Keratinocyte (primary cell): ENCODE measurements at regions not wholly inside any gene's neighbourhood (a gene's known extent, or its start where the extent isn't known, plus 50 kb on each side); places are given as distances from the start of the nearest gene placed in this dataset.

Source experiments
- DNase-seq: peaks from one replicate; pipeline ENCODE4 v3.0.0-alpha.2; 2011; ENCODE audit warnings: low read depth, missing footprints, low spot score
- FAIRE-seq: peaks from 2 replicates; lab custom pipeline; 2011; peaks lifted over from hg19 to GRCh38; lab: Jason Lieb, UNC
- H2AFZ ChIP-seq: 2 replicates; pipeline ENCODE4 v1.6.0; 2012; ENCODE audit warnings: low read length, control low read depth, inconsistent platforms; ENCODE audit not compliant: control insufficient read depth
- H3K27ac ChIP-seq: 2 replicates; pipeline ENCODE4 v1.5.1; 2011; ENCODE audit warnings: low read length; ENCODE audit not compliant: control insufficient read depth, insufficient read depth
- H3K27me3 ChIP-seq: 3 replicates; pipeline ENCODE4 v1.6.0; 2011; ENCODE audit warnings: low read length; ENCODE audit not compliant: control insufficient read depth, insufficient read depth; ENCODE audit errors: extremely low read depth
- H3K36me3 ChIP-seq, 2 experiments: 2 replicates in 1 of 2; 3 replicates in 1 of 2; pipeline ENCODE4 v1.5.1; 2011; ENCODE audit warnings: low read length in 2 of 2, mild to moderate bottlenecking in 1 of 2; ENCODE audit not compliant: control insufficient read depth in 2 of 2, insufficient read depth in 2 of 2; ENCODE audit errors: extremely low read depth in 1 of 2
- H3K4me1 ChIP-seq: 3 replicates; pipeline ENCODE4 v1.5.1; 2011; ENCODE audit warnings: low read length; ENCODE audit not compliant: control insufficient read depth, insufficient read depth; ENCODE audit errors: extremely low read depth
- H3K4me2 ChIP-seq: 3 replicates; pipeline ENCODE4 v1.6.0; 2011; ENCODE audit warnings: low read depth, low read length; ENCODE audit not compliant: control insufficient read depth, insufficient read depth; ENCODE audit errors: extremely low read depth
- H3K4me3 ChIP-seq, 3 experiments: fragments of 200-600 bp in 1 of 3; sonication (generic) in 1 of 3; 2 replicates in 2 of 3; 3 replicates in 1 of 3; pipeline ENCODE4 v1.5.1; 2011 to 2016; ENCODE audit warnings: low read length in 3 of 3, mild to moderate bottlenecking in 3 of 3, control low read depth in 2 of 3, inconsistent platforms in 1 of 3, low read depth in 1 of 3, mixed read lengths in 1 of 3, mixed run types in 1 of 3, moderate library complexity in 1 of 3; ENCODE audit not compliant: control insufficient read depth in 2 of 3, insufficient read depth in 2 of 3; ENCODE audit errors: extremely low read depth in 1 of 3
- H3K79me2 ChIP-seq: 2 replicates; pipeline ENCODE4 v1.6.0; 2012; ENCODE audit warnings: low read length; ENCODE audit not compliant: control insufficient read depth, insufficient read depth
- H3K9ac ChIP-seq: 3 replicates; pipeline ENCODE4 v1.6.0; 2011; ENCODE audit warnings: low read length; ENCODE audit not compliant: control insufficient read depth, insufficient read depth; ENCODE audit errors: extremely low read depth
- H3K9me1 ChIP-seq: 3 replicates; pipeline ENCODE4 v1.6.0; 2011; ENCODE audit warnings: low read length; ENCODE audit not compliant: control insufficient read depth, insufficient read depth; ENCODE audit errors: extremely low read depth
- H3K9me3 ChIP-seq: 2 replicates; pipeline ENCODE4 v1.5.1; 2012; ENCODE audit warnings: low read depth, low read length; ENCODE audit not compliant: control insufficient read depth
- H4K20me1 ChIP-seq: 3 replicates; pipeline ENCODE4 v1.6.0; 2011; ENCODE audit warnings: low read length; ENCODE audit not compliant: control insufficient read depth, insufficient read depth; ENCODE audit errors: extremely low read depth
- EZH2 ChIP-seq: IDR thresholded peaks from one replicate; pipeline ENCODE4 v1.6.1; 2012; ENCODE audit warnings: inconsistent platforms, mild to moderate bottlenecking, low read length, moderate library complexity
- dilution Hi-C: fragments of 300-500 bp; cut with MboI; formaldehyde crosslinking; loops from one replicate; pipeline ENCODE4 v1.7.0; 2020; ENCODE audit warnings: low sequenced_read_pairs; ENCODE audit not compliant: extremely low pct_ligation_motif_present
- TF ChIP-seq, protein P1 (sequence below), 3 experiments: IDR thresholded peaks in 1 of 3; conservative IDR thresholded peaks in 1 of 3; optimal IDR thresholded peaks in 1 of 3; 2 replicates in 2 of 3; 3 replicates in 1 of 3; pipeline versions ENCODE3 to v1.5.1; 2011; ENCODE audit warnings: low read length in 3 of 3, mild to moderate bottlenecking in 3 of 3, moderate library complexity in 2 of 3, control low read depth in 1 of 3, inconsistent platforms in 1 of 3; ENCODE audit not compliant: insufficient read depth in 2 of 3; ENCODE audit errors: extremely low read depth in 1 of 3

DNA sequence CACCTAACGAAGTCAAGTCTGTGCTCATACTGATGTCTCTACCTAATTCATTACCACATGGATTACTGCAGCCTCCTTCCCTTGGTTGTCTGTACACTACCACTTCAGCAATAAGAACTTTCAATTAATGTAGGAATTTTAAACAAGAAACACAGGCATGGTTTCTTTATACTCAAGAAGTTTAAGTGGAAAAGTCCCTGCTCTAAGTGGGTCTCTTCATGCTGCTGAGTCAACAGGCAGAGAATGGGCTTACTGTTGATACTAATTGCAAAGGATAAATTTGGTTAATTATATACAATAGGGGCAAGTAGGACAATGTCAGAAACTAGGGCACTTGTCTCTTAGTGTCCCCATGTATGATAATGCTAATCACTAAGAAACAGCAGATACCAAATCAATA is 392.6 kb downstream of the DSEL start:
- Histone ChIP-seq H3K9me3 (no peaks in the 10 kb centered on the region), H3K27me3 (no peaks in the 10 kb centered on the region), H2AFZ (no peak overlapping the region), H3K36me3 (no peaks in the 10 kb centered on the region), H3K9ac (no peak overlapping the region), H3K4me1 (no peaks in the 10 kb centered on the region), H3K4me3 (no peak overlapping the region), H3K9me1 (no peaks in the 10 kb centered on the region), H3K79me2 (no peaks in the 10 kb centered on the region), H3K27ac (no peak overlapping the region), H3K4me2 (no peak overlapping the region), H4K20me1 (no peaks in the 10 kb centered on the region)
- DNase-seq (no peak), FAIRE-seq (no peak)
- TF ChIP-seq, protein P1, sequence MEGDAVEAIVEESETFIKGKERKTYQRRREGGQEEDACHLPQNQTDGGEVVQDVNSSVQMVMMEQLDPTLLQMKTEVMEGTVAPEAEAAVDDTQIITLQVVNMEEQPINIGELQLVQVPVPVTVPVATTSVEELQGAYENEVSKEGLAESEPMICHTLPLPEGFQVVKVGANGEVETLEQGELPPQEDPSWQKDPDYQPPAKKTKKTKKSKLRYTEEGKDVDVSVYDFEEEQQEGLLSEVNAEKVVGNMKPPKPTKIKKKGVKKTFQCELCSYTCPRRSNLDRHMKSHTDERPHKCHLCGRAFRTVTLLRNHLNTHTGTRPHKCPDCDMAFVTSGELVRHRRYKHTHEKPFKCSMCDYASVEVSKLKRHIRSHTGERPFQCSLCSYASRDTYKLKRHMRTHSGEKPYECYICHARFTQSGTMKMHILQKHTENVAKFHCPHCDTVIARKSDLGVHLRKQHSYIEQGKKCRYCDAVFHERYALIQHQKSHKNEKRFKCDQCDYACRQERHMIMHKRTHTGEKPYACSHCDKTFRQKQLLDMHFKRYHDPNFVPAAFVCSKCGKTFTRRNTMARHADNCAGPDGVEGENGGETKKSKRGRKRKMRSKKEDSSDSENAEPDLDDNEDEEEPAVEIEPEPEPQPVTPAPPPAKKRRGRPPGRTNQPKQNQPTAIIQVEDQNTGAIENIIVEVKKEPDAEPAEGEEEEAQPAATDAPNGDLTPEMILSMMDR (optimal IDR thresholded peaks at IDR 0.05 in 1 of 3, IDR thresholded peaks at IDR 0.05 in 1 of 3, conservative IDR thresholded peaks at IDR 0.05 in 1 of 3; ENCODE audit: extremely low read depth in 1 of 3, insufficient read depth in 2 of 3, low read length in 3 of 3) = no peak
- no peak for TF ChIP-seq EZH2
- dilution Hi-C loops = no loop called here

DNA sequence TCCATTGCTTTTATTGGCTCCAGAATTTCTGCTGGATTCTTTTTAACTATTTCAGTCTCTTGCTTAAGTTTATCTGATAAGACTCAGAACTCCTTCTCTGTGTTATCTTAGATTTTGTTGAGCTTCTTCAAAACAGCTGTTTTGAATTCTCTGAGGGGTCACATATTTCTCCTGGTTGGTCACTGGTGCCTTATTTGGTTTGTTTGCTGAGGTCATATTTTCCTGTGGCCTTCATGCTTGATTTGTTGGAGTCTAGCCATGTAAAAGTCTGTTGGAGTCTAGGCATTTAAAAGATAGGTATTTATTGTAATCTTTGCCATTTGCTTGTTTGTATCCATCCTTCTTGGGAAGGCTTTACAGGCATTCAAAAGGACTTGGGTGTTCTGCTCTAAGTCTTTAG is 398.7 kb downstream of the DSEL start:
- DNase-seq = no peak
- Histone ChIP-seq H3K4me3 (no peak overlapping the region), H3K4me2 (no peak overlapping the region), H3K4me1 (no peaks in the 10 kb centered on the region), H3K36me3 (no peaks in the 10 kb centered on the region), H4K20me1 (no peaks in the 10 kb centered on the region), H3K27me3 (no peaks in the 10 kb centered on the region), H3K9me3 (no peaks in the 10 kb centered on the region), H3K79me2 (no peaks in the 10 kb centered on the region), H2AFZ (no peak overlapping the region), H3K27ac (no peak overlapping the region), H3K9ac (no peak overlapping the region), H3K9me1 (no peaks in the 10 kb centered on the region)
- no peak for TF ChIP-seq EZH2
- TF ChIP-seq, protein P1 (optimal IDR thresholded peaks at IDR 0.05 in 1 of 3, IDR thresholded peaks at IDR 0.05 in 1 of 3, conservative IDR thresholded peaks at IDR 0.05 in 1 of 3; ENCODE audit: extremely low read depth in 1 of 3, insufficient read depth in 2 of 3, low read length in 3 of 3) = no peak
- no peak for FAIRE-seq
- dilution Hi-C loops = no loop called here
